GM18505 (cell line): ENCODE measurements at regions not wholly inside any gene's neighbourhood (a gene's known extent, or its start where the extent isn't known, plus 50 kb on each side); places are given as distances from the start of the nearest gene placed in this dataset.
A peak's percentile ranks its signal among the peaks of the same experiment; 100 is the strongest.

ENCODE experiments used
- ATAC-seq: cut with Tn5 transposase; IDR thresholded peaks from one replicate; pipeline ENCODE4 v1.9.1; 2021; ENCODE audit not compliant: unreplicated experiment
- POLR2A ChIP-seq: IDR thresholded peaks from 4 replicates; pipeline ENCODE4 v1.6.1; 2011; ENCODE audit warnings: borderline replicate concordance; ENCODE audit not compliant: insufficient read depth, insufficient read length; ENCODE audit errors: extremely low read depth

- no peak for TF ChIP-seq POLR2A
- no peak for ATAC-seq
These were observed 649.2 kb downstream of the TUSC7 start for GRCh38 chr3:117358717-117359314.

GRCh38 chr3:117366574-117366973 is 657.0 kb downstream of the TUSC7 start:
- TF ChIP-seq POLR2A: no peak
- no peak for ATAC-seq

- no peak for ATAC-seq
- TF ChIP-seq POLR2A: no peak
These were observed 658.3 kb downstream of the TUSC7 start for GRCh38 chr3:117367861-117368260.

GRCh38 chr3:117380631-117381030 is 671.1 kb downstream of the TUSC7 start:
- no peak for TF ChIP-seq POLR2A
- ATAC-seq: no peak

- no peak for ATAC-seq
- TF ChIP-seq POLR2A: no peak
These were observed 683.5 kb downstream of the TUSC7 start for GRCh38 chr3:117393119-117393518.

GRCh38 chr3:117398141-117398899 is 688.7 kb downstream of the TUSC7 start:
- TF ChIP-seq POLR2A: no peak

GRCh38 chr3:117399311-117400078 is 689.9 kb downstream of the TUSC7 start:
- ATAC-seq: no peak
- TF ChIP-seq POLR2A: no peak

More at GRCh38 chr3:117398141-117398899, 688.7 kb downstream of the TUSC7 start:
- ATAC-seq: no peak

- no peak for ATAC-seq
These were observed 690.7 kb downstream of the TUSC7 start for GRCh38 chr3:117400303-117400702.

GRCh38 chr3:117404141-117404540 is 694.6 kb downstream of the TUSC7 start:
- ATAC-seq: no peak
- TF ChIP-seq POLR2A: no peak

More at GRCh38 chr3:117400303-117400702, 690.7 kb downstream of the TUSC7 start:
- no peak for TF ChIP-seq POLR2A

GRCh38 chr3:117404730-117405129 is 695.2 kb downstream of the TUSC7 start:
- TF ChIP-seq POLR2A: no peak
- no peak for ATAC-seq

- ATAC-seq: no peak
- TF ChIP-seq POLR2A: no peak
These were observed 695.8 kb downstream of the TUSC7 start for GRCh38 chr3:117405359-117405758.

- peak; percentile 82 for ATAC-seq
- TF ChIP-seq POLR2A: no peak
These were observed 697.7 kb downstream of the TUSC7 start for GRCh38 chr3:117407317-117407716.

- no peak for ATAC-seq
These were observed 699.2 kb downstream of the TUSC7 start for GRCh38 chr3:117408811-117409210.

GRCh38 chr3:117409256-117409655 is 699.7 kb downstream of the TUSC7 start:
- ATAC-seq: no peak
- TF ChIP-seq POLR2A: no peak

More at GRCh38 chr3:117408811-117409210, 699.2 kb downstream of the TUSC7 start:
- TF ChIP-seq POLR2A: no peak

GRCh38 chr3:117409701-117410459 is 700.3 kb downstream of the TUSC7 start:
- no peak for ATAC-seq
- no peak for TF ChIP-seq POLR2A
